Keratinocyte (primary cell): ENCODE measurements at regions not wholly inside any gene's neighbourhood (a gene's known extent, or its start where the extent isn't known, plus 50 kb on each side); places are given as distances from the start of the nearest gene placed in this dataset.

ENCODE experiments used
- CTCF ChIP-seq, 3 experiments: IDR thresholded peaks in 1 of 3; conservative IDR thresholded peaks in 1 of 3; optimal IDR thresholded peaks in 1 of 3; 2 replicates in 2 of 3; 3 replicates in 1 of 3; pipeline versions ENCODE3 to v1.5.1; 2011; ENCODE audit warnings: low read length in 3 of 3, mild to moderate bottlenecking in 3 of 3, moderate library complexity in 2 of 3, control low read depth in 1 of 3, inconsistent platforms in 1 of 3; ENCODE audit not compliant: insufficient read depth in 2 of 3; ENCODE audit errors: extremely low read depth in 1 of 3
- EZH2 ChIP-seq: IDR thresholded peaks from one replicate; pipeline ENCODE4 v1.6.1; 2012; ENCODE audit warnings: inconsistent platforms, mild to moderate bottlenecking, low read length, moderate library complexity

- TF ChIP-seq CTCF (optimal IDR thresholded peaks at IDR 0.05 in 1 of 3, IDR thresholded peaks at IDR 0.05 in 1 of 3, conservative IDR thresholded peaks at IDR 0.05 in 1 of 3; ENCODE audit: extremely low read depth in 1 of 3, insufficient read depth in 2 of 3, low read length in 3 of 3) = no peak
- no peak for TF ChIP-seq EZH2
These were observed 434.6 kb downstream of the FAT4 start for GRCh38 chr4:125749354-125749753.
